PC-9 (cell line): ENCODE measurements at regions not wholly inside any gene's neighbourhood (a gene's known extent, or its start where the extent isn't known, plus 50 kb on each side); places are given as distances from the start of the nearest gene placed in this dataset.

Source experiments
- BruUV-seq: library from RNA; stranded (reverse); fragments of 400-500 nt; replicated peaks from 2 replicates; lab custom pipeline; 2021; lab: Mats Ljungman, UMichigan
- CTCF ChIA-PET: fragments of 300-600 bp; sonication (Branson Sonifier 250); formaldehyde crosslinking; loops from one replicate; lab custom pipeline; 2022; ENCODE audit warnings: antibody characterized with exemption; lab: Charles Lee
- POLR2A ChIA-PET: fragments of 300-600 bp; sonication (Branson Sonifier 250); formaldehyde crosslinking; loops from one replicate; lab custom pipeline; 2022; ENCODE audit warnings: antibody characterized with exemption; ENCODE audit not compliant: unreplicated experiment; lab: Charles Lee
- DNase-seq, 2 experiments: peaks; one replicate each; pipeline versions ENCODE4 v3.0.0 to v3.0.0-alpha.2; 2015 to 2022; ENCODE audit warnings: mixed read lengths in 1 of 2
- H2AFZ ChIP-seq: fragments of 200-600 bp; sonication (generic); 2 replicates; pipeline ENCODE4 v1.8.1; 2017; ENCODE audit warnings: antibody characterized with exemption
- H3F3A ChIP-seq: fragments of 200-600 bp; sonication (generic); 2 replicates; pipeline ENCODE4 v1.8.1; 2017; ENCODE audit warnings: antibody characterized with exemption, mild to moderate bottlenecking, low read depth; ENCODE audit not compliant: insufficient read depth
- H3K27ac ChIP-seq: fragments of 200-600 bp; sonication (generic); 2 replicates; pipeline ENCODE4 v1.6.1; 2016; ENCODE audit warnings: mixed run types
- H3K27me3 ChIP-seq: fragments of 200-600 bp; sonication (generic); 2 replicates; pipeline ENCODE4 v1.6.1; 2016; ENCODE audit warnings: low read depth, mixed run types; ENCODE audit not compliant: insufficient read depth
- H3K36me3 ChIP-seq: fragments of 200-600 bp; sonication (generic); 2 replicates; pipeline ENCODE4 v1.6.1; 2016; ENCODE audit warnings: low read depth, mixed run types
- H3K4me1 ChIP-seq: fragments of 200-600 bp; sonication (generic); replicated peaks from 2 replicates; pipeline ENCODE4 v1.6.1; 2016; ENCODE audit warnings: mixed run types; ENCODE audit not compliant: insufficient read depth
- H3K4me2 ChIP-seq: fragments of 200-600 bp; sonication (generic); 2 replicates; pipeline ENCODE4 v1.6.1; 2017; ENCODE audit warnings: mixed run types
- H3K4me3 ChIP-seq: fragments of 200-600 bp; sonication (generic); 2 replicates; pipeline ENCODE4 v1.6.1; 2016; ENCODE audit warnings: mixed run types
- H3K79me2 ChIP-seq: fragments of 200-600 bp; sonication (generic); 2 replicates; pipeline ENCODE4 v1.6.1; 2017; ENCODE audit warnings: low read depth, mixed run types
- H3K9me2 ChIP-seq: fragments of 200-600 bp; sonication (generic); 2 replicates; pipeline ENCODE4 v1.8.1; 2017; ENCODE audit warnings: mild to moderate bottlenecking; ENCODE audit not compliant: insufficient read depth
- H3K9me3 ChIP-seq: fragments of 200-600 bp; sonication (generic); 2 replicates; pipeline ENCODE4 v1.8.1; 2016; ENCODE audit warnings: low read depth; ENCODE audit not compliant: insufficient read depth
- H4K20me1 ChIP-seq: fragments of 200-600 bp; sonication (generic); 2 replicates; pipeline ENCODE4 v1.8.1; 2017; ENCODE audit not compliant: insufficient read depth
- CTCF ChIP-seq: fragments of 200-600 bp; sonication (generic); conservative IDR thresholded peaks from 2 replicates; pipeline ENCODE4 v1.6.1; 2017; ENCODE audit warnings: mixed run types, antibody characterized with exemption, mild to moderate bottlenecking, moderate library complexity
- EZH2 ChIP-seq: fragments of 200-600 bp; sonication (generic); IDR thresholded peaks from 2 replicates; pipeline ENCODE4 v1.8.0; 2017; ENCODE audit warnings: antibody characterized with exemption, low read depth
- intact Hi-C: fragments of 100-400 bp; cut with micrococcal nuclease; formaldehyde crosslinking; loops from one replicate; pipeline ENCODE4 v1.10.0; 2022; ENCODE audit not compliant: unreplicated experiment

- H3K4me2 ChIP-seq = no peak overlapping the region
- H3K4me3 ChIP-seq = no peak overlapping the region
- CTCF ChIA-PET = no interaction called here
- no peak for DNase-seq
- no peak overlapping the region; the same call in 1 of the 2 replicates for H3K27ac ChIP-seq
- POLR2A ChIA-PET = no interaction called here
- no peak overlapping the region for H2AFZ ChIP-seq
- no peaks in the 10 kb centered on the region for H3K27me3 ChIP-seq
- H3K4me1 ChIP-seq = peaks cover 33% of the 10 kb centered on the region
- BruUV-seq = no TSS peak
- peaks cover 45% of the 10 kb centered on the region for H3F3A ChIP-seq
- no peaks in the 10 kb centered on the region for H3K9me2 ChIP-seq
- TF ChIP-seq CTCF (no peak), EZH2 (no peak)
- intact Hi-C loops = no loop called here
- no peaks in the 10 kb centered on the region for H3K9me3 ChIP-seq
- peaks cover 88% of the 10 kb centered on the region for H3K79me2 ChIP-seq
- H4K20me1 ChIP-seq = no peaks in the 10 kb centered on the region
- no peaks in the 10 kb centered on the region for H3K36me3 ChIP-seq
Observed at GRCh38 chr17:72426321-72426720, 305.5 kb downstream of the SOX9 start.

GRCh38 chr17:72426948-72427760 is 306.3 kb downstream of the SOX9 start:
- H3K9me3 ChIP-seq = no peaks in the 10 kb centered on the region
- peaks cover 89% of the 10 kb centered on the region for H3K79me2 ChIP-seq
- CTCF ChIA-PET = no interaction called here
- H3K36me3 ChIP-seq = no peaks in the 10 kb centered on the region
- peaks cover 25% of the 10 kb centered on the region for H3K4me1 ChIP-seq
- no peak overlapping the region for H2AFZ ChIP-seq
- H3K4me2 ChIP-seq = no peak overlapping the region
- no peaks in the 10 kb centered on the region for H4K20me1 ChIP-seq
- BruUV-seq = no TSS peak
- peaks cover 37% of the 10 kb centered on the region for H3F3A ChIP-seq
- TF ChIP-seq EZH2 (no peak), CTCF (no peak)
- intact Hi-C loops = no loop called here
- no peak overlapping the region for H3K4me3 ChIP-seq
- POLR2A ChIA-PET = no interaction called here
- no peaks in the 10 kb centered on the region for H3K9me2 ChIP-seq
- DNase-seq = no peak
- H3K27ac ChIP-seq = no peak overlapping the region; the same call in 1 of the 2 replicates
- H3K27me3 ChIP-seq = no peaks in the 10 kb centered on the region

- Histone ChIP-seq H3K27me3 (no peaks in the 10 kb centered on the region), H3K9me2 (no peaks in the 10 kb centered on the region), H3K36me3 (no peaks in the 10 kb centered on the region), H4K20me1 (no peaks in the 10 kb centered on the region), H3K9me3 (no peaks in the 10 kb centered on the region), H3K4me1 (peaks cover 23% of the 10 kb centered on the region), H3K4me3 (no peak overlapping the region), H3F3A (peaks cover 31% of the 10 kb centered on the region), H3K4me2 (no peak overlapping the region), H3K27ac (no peak overlapping the region), H2AFZ (no peak overlapping the region), H3K79me2 (peaks cover 89% of the 10 kb centered on the region)
- no TSS peak for BruUV-seq
- ChIA-PET CTCF (no interaction called here), POLR2A (no interaction called here)
- no peak for DNase-seq
- TF ChIP-seq CTCF (no peak), EZH2 (no peak)
- intact Hi-C loops = no loop called here
Observed at GRCh38 chr17:72427761-72428109, 306.9 kb downstream of the SOX9 start.
